NCI-H128 (cell line): ENCODE measurements at regions not wholly inside any gene's neighbourhood (a gene's known extent, or its start where the extent isn't known, plus 50 kb on each side); places are given as distances from the start of the nearest gene placed in this dataset.
"Not testable (repeated sequence)": the region's sequence is repeated elsewhere in the genome, so short reads cannot be mapped to it uniquely, and the experiment has no call there.

Source experiments
- DNase-seq: peaks from one replicate; lab custom pipeline; 2025; ENCODE audit not compliant: unreplicated experiment; lab: John Stamatoyannopoulos, UW

- DNase-seq, result no peak
Measured at GRCh38 chr5:6081727-6082210, 296.6 kb downstream of the MED10 start.

GRCh38 chr5:6080930-6081726, 297.2 kb downstream of the MED10 start:
- DNase-seq, result no peak

GRCh38 chr5:6080436-6080835, 297.9 kb downstream of the MED10 start:
- no peak for DNase-seq

GRCh38 chr5:6078881-6079280, 299.5 kb downstream of the MED10 start:
- no peak for DNase-seq

GRCh38 chr5:6076341-6077239, 301.8 kb downstream of the MED10 start:
- DNase-seq, result no peak

GRCh38 chr5:6072488-6072887, 305.9 kb downstream of the MED10 start:
- DNase-seq, result not testable (repeated sequence)

GRCh38 chr5:6069496-6070185, 308.7 kb downstream of the MED10 start:
- DNase-seq, result no peak

GRCh38 chr5:6066016-6066415, 312.3 kb downstream of the MED10 start:
- no peak for DNase-seq

- peak; percentile 15 for DNase-seq
Measured at GRCh38 chr5:6059137-6059800, 319.1 kb downstream of the MED10 start.

GRCh38 chr5:6058055-6058715, 320.2 kb downstream of the MED10 start:
- DNase-seq, result no peak

- DNase-seq, result no peak
Measured at GRCh38 chr5:6056280-6056679, 322.1 kb downstream of the MED10 start.

- no peak for DNase-seq
Measured at GRCh38 chr5:6049662-6050061, 328.7 kb downstream of the MED10 start.

- DNase-seq, result no peak
Measured at GRCh38 chr5:6048746-6049145, 329.6 kb downstream of the MED10 start.

- DNase-seq, result no peak
Measured at GRCh38 chr5:6046296-6046967, 331.9 kb downstream of the MED10 start.

GRCh38 chr5:6043491-6044310, 334.6 kb downstream of the MED10 start:
- no peak for DNase-seq

GRCh38 chr5:6041977-6042550, 336.3 kb downstream of the MED10 start:
- no peak for DNase-seq

GRCh38 chr5:6039111-6039510, 339.2 kb downstream of the MED10 start:
- DNase-seq, result no peak

- no peak for DNase-seq
Measured at GRCh38 chr5:6036006-6036405, 342.3 kb downstream of the MED10 start.
